ENCODE measurements at regions not wholly inside any gene's neighbourhood (a gene's known extent, or its start where the extent isn't known, plus 50 kb on each side); places are given as distances from the start of the nearest gene placed in this dataset.
"Not testable (repeated sequence)": the region's sequence is repeated elsewhere in the genome, so short reads cannot be mapped to it uniquely, and the experiment has no call there.

GRCh38 chr5:155116456-155117251, 103.1 kb downstream of the KIF4B start:
- no peak for DNase-seq

DNA sequence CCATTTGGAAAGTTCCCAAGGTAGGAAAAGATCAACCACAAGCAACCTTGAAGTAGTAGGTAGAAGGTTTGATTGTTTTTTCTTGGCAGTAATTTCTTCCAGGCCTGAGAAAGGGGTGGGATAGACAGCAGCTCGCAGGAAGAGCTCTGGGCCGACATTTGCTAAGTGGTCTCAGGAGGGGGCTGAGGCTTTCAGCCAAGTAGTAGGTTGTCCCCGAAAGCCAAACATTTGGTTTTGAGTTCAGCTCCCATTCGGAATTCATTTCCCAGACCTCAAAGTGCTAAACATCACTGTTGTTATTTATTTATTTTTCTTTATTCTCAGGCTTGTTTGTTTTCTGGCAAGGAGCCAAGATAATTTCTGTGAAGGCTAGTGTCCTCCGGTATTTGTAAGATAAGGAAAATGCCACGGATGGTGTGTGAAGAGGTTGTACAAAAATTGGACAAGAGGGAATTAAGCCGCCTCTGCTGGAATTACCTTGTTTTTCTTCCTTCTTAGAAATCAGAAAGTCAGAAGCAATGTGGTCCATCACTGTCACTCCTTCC, 112.1 kb downstream of the KIF4B start:
- DNase-seq, result no peak

DNA sequence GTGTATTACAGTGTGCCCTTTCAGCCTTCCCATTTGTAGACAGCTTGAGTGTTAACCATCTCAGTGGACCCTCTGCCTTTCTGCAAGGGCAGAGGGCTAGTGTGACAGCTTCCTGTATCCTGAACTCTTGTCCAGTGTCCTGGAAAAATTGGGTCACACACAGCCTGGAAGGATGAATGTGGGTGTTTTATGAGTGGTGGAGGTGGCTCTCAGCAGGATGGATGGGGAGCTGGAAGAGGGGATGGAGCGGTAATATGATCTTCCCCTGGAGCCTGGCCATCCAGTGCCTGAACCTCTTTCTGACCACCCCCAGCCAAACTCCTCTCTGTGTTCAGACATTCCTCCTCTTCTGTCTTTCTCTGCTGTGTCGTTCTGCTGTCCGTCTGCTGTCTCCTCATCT, 113.0 kb downstream of the KIF4B start:
- no peak for DNase-seq

DNA sequence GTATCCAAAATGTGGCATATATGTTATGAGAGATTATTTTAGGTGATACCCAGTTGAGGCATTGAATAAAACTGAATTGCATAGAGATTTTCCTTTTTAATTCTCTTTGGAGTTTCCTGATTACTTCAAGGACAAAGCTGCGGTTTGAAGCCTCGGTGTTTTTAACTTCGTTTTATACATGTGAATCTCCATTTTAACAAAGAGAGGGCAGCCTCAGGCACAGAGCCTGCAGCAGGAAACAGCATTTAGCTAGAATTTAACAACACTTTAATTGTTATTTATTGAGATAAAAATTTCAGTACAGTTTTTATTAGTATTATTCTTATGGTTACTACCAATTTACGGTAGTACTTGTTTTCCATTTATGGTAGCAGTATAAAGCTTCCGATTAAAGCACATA, 114.0 kb downstream of the KIF4B start:
- DNase-seq, result no peak

- DNase-seq, result no peak
These were observed 115.4 kb downstream of the KIF4B start for GRCh38 chr5:155128786-155129512.

GRCh38 chr5:155129513-155129880, 115.9 kb downstream of the KIF4B start:
- no peak for DNase-seq

GRCh38 chr5:155134130-155134529, 120.6 kb downstream of the KIF4B start:
- DNase-seq, result no peak

GRCh38 chr5:155136216-155136850, 122.8 kb downstream of the KIF4B start:
- DNase-seq, result no peak

GRCh38 chr5:155137683-155138082, 124.1 kb downstream of the KIF4B start:
- DNase-seq, result no peak

DNA sequence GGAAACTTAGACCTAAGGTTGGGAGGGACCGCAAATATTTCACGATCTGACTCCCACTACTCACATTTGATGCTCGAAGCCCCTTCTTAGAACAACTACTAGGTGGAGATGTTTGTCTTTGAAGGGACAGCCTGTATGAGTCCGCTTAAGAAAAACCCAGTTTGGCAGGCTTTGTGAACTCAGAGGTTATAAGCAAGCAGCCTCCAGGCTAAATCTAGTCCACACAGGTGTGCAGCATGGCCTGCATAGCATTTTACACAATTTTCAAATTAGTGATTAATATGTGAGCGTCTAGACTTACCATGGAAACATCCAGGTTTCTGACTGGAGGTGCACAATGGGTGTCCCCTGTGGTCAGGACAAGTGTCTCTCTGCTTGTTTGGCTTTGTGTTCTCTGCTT, 127.1 kb downstream of the KIF4B start:
- DNase-seq, result no peak

DNA sequence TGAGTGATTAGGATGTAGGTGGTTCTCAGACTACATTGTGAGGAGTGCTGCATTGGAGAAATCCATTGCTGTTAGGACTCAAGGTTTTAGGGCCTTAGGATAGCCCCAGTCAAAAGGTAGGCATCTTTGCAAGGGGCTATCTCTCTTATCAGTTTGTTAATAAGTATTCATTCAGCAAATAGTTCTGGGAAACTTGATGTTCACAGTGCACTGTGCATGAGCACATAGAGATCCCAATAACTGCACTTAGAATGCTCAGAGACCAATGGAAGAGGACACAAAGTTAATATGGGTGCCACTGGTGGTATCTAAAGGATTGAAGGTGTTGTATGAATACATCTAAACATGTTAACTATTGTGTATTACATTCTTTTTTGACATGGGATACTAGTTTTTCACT, 131.4 kb downstream of the KIF4B start:
- DNase-seq, result no peak

- no peak for DNase-seq
These were observed 133.7 kb downstream of the KIF4B start for GRCh38 chr5:155147222-155147621.

DNA sequence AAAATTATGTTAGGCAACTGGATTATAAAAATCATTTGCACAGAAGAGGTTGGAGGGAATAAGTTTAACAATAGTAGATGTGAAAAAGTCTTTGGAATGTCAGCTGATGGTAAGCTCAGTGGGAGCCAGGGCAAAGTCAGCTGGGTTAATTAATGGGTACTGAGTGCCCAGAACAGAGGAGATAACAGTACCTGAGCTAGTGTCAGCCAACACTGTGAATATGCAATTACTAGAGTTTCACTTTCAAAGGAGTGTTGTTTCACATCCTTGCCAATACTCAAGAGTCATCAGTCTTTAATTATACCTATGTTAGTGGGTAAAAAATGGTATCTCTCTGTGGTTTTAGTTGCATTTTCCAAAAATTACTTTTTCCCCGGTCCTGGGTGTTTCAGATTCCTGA, 135.1 kb downstream of the KIF4B start:
- no peak for DNase-seq

GRCh38 chr5:155150012-155150411, 136.5 kb downstream of the KIF4B start:
- no peak for DNase-seq

DNA sequence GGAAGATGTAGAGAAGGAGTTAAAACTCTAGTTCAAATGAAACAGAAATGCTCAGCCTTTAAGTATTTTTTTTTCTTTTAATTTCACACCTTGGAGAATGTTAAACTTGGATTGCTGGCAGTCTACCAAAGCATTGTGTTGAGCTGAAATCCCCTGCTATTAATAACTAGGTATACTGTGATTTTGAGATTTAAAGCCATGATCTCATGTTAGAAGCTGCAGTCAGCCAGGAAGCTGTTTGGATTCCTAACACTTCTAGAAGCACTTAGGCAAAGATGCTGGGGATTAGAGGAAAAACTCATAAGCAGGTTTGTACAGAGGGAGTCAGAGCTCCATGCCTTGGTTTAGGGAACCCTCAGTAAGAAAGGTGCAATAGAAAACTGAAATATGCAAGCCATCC, 141.4 kb downstream of the KIF4B start:
- no peak for DNase-seq

GRCh38 chr5:155163084-155163483, 149.5 kb downstream of the KIF4B start:
- not testable (repeated sequence) for DNase-seq

- no peak for DNase-seq
These were observed 154.2 kb downstream of the KIF4B start for GRCh38 chr5:155167736-155168135.

- no peak for DNase-seq
These were observed 168.0 kb downstream of the KIF4B start for GRCh38 chr5:155181542-155181941.

DNA sequence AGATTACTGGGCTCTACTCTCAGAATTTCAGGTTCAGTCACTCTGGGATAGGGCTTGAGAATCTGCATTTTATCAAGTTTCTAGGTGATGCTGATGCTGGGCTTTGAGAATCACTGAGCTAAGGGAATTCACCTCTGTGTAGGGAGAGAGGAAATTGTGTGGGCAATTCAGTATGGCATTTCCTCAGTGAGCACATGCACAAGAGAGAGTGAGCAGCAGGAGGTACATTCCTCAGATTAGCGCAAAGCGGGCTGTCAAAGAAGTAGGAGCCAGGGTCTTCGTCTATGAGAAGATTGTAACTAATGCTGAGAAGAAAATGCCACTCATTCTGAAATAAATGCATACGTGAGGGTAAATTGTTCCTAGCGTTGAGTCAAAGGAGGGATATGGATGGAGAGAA, 175.9 kb downstream of the KIF4B start:
- no peak for DNase-seq

DNA sequence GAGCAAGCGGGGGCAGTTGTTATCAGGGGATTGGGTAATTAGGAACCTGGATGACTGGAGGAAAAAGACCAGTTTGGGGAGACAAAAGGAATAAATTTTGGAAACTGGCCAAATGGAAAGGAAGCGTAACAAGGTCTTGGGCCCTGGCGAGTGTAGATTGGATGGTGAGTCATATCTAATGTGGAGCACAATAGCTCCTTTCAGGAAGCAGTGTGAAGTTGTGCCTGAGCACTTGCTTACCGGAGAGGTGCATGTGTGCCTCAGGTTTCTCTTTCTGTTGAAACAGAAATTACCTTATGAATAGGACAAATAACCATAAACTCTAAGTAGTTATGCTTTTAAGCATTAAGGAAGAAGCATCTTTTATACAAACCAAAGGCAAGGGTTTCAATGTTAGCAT, 176.4 kb downstream of the KIF4B start:
- DNase-seq, result no peak

DNA sequence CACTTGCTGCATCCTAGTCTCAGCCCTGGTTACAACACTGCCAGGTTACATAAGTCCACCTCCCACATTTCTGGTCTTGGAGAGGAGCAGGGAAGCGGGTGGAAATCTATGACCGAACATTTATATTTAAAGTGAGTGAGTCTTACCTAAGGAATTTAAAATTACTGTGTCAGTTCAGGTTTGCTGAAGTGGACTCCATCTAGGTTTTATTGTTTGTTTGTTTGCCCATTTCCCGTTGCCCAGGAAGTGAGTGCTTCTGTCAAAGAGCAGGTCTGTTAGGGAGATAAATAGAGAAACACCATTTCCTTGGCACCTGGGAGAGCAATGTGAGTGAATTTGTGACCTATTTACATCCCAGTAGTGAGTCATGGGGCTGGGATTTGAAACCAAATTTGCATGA, 179.5 kb downstream of the KIF4B start:
- DNase-seq, result no peak

GRCh38 chr5:155193483-155194107, 180.0 kb downstream of the KIF4B start:
- no peak for DNase-seq

- no peak for DNase-seq
These were observed 187.1 kb downstream of the KIF4B start for GRCh38 chr5:155200608-155201007.
